BE2C (cell line): ENCODE measurements at regions not wholly inside any gene's neighbourhood (a gene's known extent, or its start where the extent isn't known, plus 50 kb on each side); places are given as distances from the start of the nearest gene placed in this dataset.
A peak's percentile ranks its signal among the peaks of the same experiment; 100 is the strongest.

Source experiments
- DNase-seq: peaks from one replicate; pipeline ENCODE4 v3.0.0-alpha.2; 2020
- H3K27me3 ChIP-seq: fragments of 250-450 bp; sonication (Bioruptor Pico); 2 replicates; pipeline ENCODE4 v1.5.1; 2020; ENCODE audit warnings: mild to moderate bottlenecking
- H3K36me3 ChIP-seq: fragments of 250-450 bp; sonication (Bioruptor Pico); 2 replicates; pipeline ENCODE4 v1.5.1; 2020; ENCODE audit warnings: mild to moderate bottlenecking
- H3K4me1 ChIP-seq: fragments of 250-450 bp; sonication (Bioruptor Pico); 2 replicates; pipeline ENCODE4 v1.5.1; 2020
- H3K4me3 ChIP-seq: 2 replicates; pipeline ENCODE4 v1.5.1; 2011; ENCODE audit warnings: low read depth, low read length
- H3K9me3 ChIP-seq: fragments of 250-450 bp; sonication (Bioruptor Pico); 2 replicates; pipeline ENCODE4 v1.5.1; 2020
- TF ChIP-seq, protein P1 (sequence below): IDR thresholded peaks from 2 replicates; pipeline ENCODE4 v1.5.1; 2012; ENCODE audit warnings: mild to moderate bottlenecking, low read depth, low read length

DNA sequence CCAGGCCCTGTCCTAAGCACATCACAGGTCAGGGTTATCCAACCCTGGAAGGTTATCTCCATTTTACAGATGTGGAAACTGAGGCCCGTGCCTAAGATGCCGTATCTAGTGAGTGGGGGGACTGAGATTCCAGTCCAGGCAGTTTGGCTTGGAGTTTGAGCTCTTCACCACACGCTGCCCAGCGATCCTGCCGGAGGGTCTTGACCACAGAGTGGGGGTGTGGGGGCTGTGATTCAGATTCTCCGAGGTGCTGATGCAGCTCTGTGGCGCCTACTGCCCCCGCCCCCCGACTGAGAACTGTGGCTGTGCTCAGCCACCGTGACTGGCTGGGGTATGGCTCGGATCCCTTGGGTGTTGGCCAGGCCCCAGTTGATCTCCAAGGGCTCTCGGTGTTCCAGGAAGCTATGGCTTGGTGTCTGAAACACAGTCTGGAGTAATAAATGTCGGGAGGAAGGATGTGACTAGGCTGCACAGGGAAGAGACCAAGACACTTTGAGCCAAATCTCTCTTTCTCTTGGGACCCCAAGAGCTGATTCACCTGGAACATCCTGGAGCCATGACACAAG is 60.6 kb upstream of the RASD2 start:
- H3K36me3 ChIP-seq, result no peaks in the 10 kb centered on the region
- H3K27me3 ChIP-seq, result no peaks in the 10 kb centered on the region
- TF ChIP-seq, protein P1, sequence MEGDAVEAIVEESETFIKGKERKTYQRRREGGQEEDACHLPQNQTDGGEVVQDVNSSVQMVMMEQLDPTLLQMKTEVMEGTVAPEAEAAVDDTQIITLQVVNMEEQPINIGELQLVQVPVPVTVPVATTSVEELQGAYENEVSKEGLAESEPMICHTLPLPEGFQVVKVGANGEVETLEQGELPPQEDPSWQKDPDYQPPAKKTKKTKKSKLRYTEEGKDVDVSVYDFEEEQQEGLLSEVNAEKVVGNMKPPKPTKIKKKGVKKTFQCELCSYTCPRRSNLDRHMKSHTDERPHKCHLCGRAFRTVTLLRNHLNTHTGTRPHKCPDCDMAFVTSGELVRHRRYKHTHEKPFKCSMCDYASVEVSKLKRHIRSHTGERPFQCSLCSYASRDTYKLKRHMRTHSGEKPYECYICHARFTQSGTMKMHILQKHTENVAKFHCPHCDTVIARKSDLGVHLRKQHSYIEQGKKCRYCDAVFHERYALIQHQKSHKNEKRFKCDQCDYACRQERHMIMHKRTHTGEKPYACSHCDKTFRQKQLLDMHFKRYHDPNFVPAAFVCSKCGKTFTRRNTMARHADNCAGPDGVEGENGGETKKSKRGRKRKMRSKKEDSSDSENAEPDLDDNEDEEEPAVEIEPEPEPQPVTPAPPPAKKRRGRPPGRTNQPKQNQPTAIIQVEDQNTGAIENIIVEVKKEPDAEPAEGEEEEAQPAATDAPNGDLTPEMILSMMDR, result no peak
- H3K9me3 ChIP-seq, result no peaks in the 10 kb centered on the region
- DNase-seq, result peak; percentile 46
- H3K4me3 ChIP-seq, result no peak overlapping the region
- peaks cover 11% of the 10 kb centered on the region for H3K4me1 ChIP-seq

DNA sequence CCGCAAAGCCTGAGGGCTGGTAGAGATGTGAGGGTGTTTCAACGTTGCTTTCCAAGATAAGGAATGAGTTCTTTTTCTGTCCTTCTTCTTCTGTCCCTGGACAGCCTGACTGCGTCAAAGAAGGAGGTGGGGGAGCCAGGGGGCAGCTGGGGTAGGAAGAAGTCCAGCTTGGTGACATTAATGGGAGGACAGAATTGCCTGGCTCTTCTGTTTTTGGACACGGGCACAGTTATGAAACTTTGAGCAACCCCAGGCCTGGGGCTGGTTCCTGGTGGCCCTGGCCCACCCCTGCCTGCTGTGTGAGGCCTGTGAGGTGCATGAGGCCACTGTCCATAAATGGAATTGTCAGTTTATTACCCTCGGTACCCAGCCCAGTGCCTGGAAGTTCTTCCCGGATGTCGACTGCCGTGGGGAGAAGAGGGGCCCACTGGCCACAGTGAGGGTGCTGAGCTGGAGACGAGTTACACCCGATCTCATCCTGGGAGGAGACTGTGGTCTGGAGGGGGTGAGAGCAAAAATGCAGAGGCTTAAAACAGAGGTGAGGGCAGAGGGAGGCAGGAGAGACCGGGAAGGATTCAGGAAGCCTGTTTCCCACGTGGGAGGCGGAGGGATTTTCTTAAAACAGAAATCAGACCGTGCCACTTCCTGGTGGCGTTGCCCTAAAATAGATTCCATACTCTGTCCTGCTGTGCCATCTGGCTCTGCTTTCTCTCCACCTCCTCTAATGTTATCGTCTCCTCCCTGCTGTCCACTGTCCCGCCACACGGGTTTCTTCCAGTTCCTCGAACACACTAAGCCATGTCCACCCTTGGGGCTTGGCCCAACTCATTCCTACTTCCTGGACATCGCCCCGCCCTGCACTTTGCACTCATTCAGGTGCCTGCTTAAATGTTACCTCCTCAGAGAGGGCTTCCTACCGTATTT is 59.7 kb upstream of the RASD2 start:
- H3K4me1 ChIP-seq, result peaks cover 11% of the 10 kb centered on the region
- no peaks in the 10 kb centered on the region for H3K9me3 ChIP-seq
- TF ChIP-seq, protein P1, result no peak
- no peak overlapping the region for H3K4me3 ChIP-seq
- H3K36me3 ChIP-seq, result no peaks in the 10 kb centered on the region
- no peak for DNase-seq
- no peaks in the 10 kb centered on the region for H3K27me3 ChIP-seq

DNA sequence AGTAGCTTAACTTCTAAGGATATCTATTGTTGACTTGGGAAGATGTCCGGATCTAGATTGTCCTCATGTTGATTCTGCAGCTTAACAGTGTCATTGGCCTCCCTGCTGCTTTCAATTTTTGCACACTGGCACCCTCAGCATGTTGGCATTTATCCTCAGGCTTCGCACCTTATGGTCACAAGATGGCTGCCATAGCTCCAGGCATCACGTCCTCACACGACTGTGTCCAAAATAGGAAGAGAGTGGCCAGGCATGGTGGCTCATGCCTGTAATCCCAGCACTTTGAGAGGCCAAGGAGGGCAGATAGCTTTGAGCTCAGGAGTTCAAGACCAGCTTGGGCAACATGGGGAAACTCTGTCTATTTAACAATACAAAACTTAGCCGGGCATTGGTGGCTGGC is 58.3 kb upstream of the RASD2 start:
- H3K4me3 ChIP-seq, result no peak overlapping the region
- TF ChIP-seq, protein P1, result no peak
- H3K9me3 ChIP-seq, result no peaks in the 10 kb centered on the region
- H3K27me3 ChIP-seq, result no peaks in the 10 kb centered on the region
- no peaks in the 10 kb centered on the region for H3K36me3 ChIP-seq
- peaks cover 11% of the 10 kb centered on the region for H3K4me1 ChIP-seq
- no peak for DNase-seq

DNA sequence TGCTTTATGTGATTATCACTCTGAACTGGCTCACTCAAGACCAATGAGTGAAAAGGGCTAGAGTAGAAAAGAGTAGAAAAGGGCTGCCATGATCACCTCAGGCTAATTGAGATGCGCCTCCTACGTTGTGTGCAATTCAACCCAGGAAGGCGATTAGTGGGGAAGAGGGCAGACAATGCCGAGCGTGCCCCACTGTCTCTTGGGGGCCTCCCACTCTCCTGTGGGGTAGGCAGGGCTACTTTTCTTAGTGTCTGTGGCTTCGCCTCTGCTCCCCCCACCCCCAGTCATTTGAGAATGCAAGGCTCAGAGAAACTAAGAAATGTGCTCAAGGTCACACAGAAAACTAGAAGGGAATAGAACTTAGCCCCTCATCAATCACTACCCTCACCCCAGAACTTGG is 57.7 kb upstream of the RASD2 start:
- no peak for DNase-seq
- Histone ChIP-seq H3K4me3 (no peak overlapping the region), H3K9me3 (no peaks in the 10 kb centered on the region), H3K27me3 (no peaks in the 10 kb centered on the region), H3K36me3 (no peaks in the 10 kb centered on the region), H3K4me1 (peaks cover 11% of the 10 kb centered on the region)
- TF ChIP-seq, protein P1, result no peak

DNA sequence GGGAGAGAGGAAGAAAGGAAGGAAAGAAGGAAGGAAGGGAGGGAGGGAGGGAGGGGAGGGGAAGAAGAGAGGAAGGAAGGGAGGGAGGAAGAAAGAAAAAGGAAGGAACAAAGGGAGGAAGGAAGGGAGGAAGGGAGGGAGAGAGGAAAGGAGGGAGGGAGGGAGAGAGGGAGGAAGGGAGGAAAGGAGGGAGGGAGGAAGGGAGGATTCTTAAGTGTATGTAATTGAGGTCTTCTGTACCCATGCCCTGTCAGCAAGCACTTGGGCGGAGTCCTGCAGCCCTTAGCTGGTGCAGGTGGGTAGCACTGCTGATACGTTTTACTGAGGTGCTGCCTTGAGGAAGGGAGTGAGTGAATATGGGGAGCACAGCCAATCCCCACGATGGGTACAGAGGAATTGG is 56.9 kb upstream of the RASD2 start:
- Histone ChIP-seq H3K4me3 (no peak overlapping the region), H3K27me3 (no peaks in the 10 kb centered on the region), H3K9me3 (no peaks in the 10 kb centered on the region), H3K36me3 (no peaks in the 10 kb centered on the region), H3K4me1 (peaks cover 9% of the 10 kb centered on the region)
- TF ChIP-seq, protein P1, result no peak
- no peak for DNase-seq
